RWPE1 (cell line): ENCODE measurements at regions not wholly inside any gene's neighbourhood (a gene's known extent, or its start where the extent isn't known, plus 50 kb on each side); places are given as distances from the start of the nearest gene placed in this dataset.

Experiments
- CTCF ChIA-PET: fragments of 350-600 bp; sonication (Branson Sonifier 250); formaldehyde crosslinking; extraction: SDS; loops from one replicate; lab custom pipeline; 2021; lab: Yijun Ruan, JAX
- POLR2A ChIA-PET: fragments of 400-600 bp; formaldehyde crosslinking; extraction: SDS; loops from one replicate; lab custom pipeline; 2020; ENCODE audit warnings: antibody characterized with exemption; ENCODE audit not compliant: low non-redundant PET; lab: Yijun Ruan, JAX
- DNase-seq: peaks from one replicate; pipeline ENCODE4 v3.0.0; 2012; ENCODE audit warnings: low spot score
- H3K27ac ChIP-seq: fragments of 450-650 bp; 2 replicates; pipeline ENCODE4 v1.5.1; 2017
- CTCF ChIP-seq: fragments of 450-650 bp; conservative IDR thresholded peaks from 2 replicates; pipeline ENCODE4 v1.5.1; 2017; ENCODE audit warnings: low read depth, mild to moderate bottlenecking

GRCh38 chr11:122248131-122248530 lies 132.1 kb upstream of the BLID start:
- POLR2A ChIA-PET, result no interaction called here

GRCh38 chr11:122246874-122247273 lies 130.9 kb upstream of the BLID start:
- TF ChIP-seq CTCF, result no peak
- POLR2A ChIA-PET, result no interaction called here
- no peak overlapping the region for H3K27ac ChIP-seq
- no peak for DNase-seq
- CTCF ChIA-PET, result no interaction called here

More at GRCh38 chr11:122248131-122248530, 132.1 kb upstream of the BLID start:
- no peak for TF ChIP-seq CTCF
- CTCF ChIA-PET, result no interaction called here
- DNase-seq, result no peak
- H3K27ac ChIP-seq, result no peak overlapping the region

GRCh38 chr11:122242731-122243130 lies 126.7 kb upstream of the BLID start:
- ChIA-PET POLR2A (no interaction called here), CTCF (no interaction called here)
- DNase-seq, result no peak
- H3K27ac ChIP-seq, result no peak overlapping the region
- no peak for TF ChIP-seq CTCF

- ChIA-PET POLR2A (no interaction called here), CTCF (no interaction called here)
- TF ChIP-seq CTCF, result no peak
- no peak for DNase-seq
- no peak overlapping the region for H3K27ac ChIP-seq
These were observed 125.6 kb upstream of the BLID start for GRCh38 chr11:122241566-122241965.

- TF ChIP-seq CTCF, result no peak
- no peak for DNase-seq
- no peak overlapping the region for H3K27ac ChIP-seq
- ChIA-PET POLR2A (no interaction called here), CTCF (interaction anchor here (0.6 kb wide), 2 partner anchors 316 to 1001 kb away, joined by 3 read pairs; no protein-coding TSS in a partner anchor)
These were observed 124.6 kb upstream of the BLID start for GRCh38 chr11:122240638-122241037.

GRCh38 chr11:122235615-122236014 lies 119.6 kb upstream of the BLID start:
- TF ChIP-seq CTCF, result no peak
- ChIA-PET POLR2A (no interaction called here), CTCF (no interaction called here)
- no peak for DNase-seq
- no peak overlapping the region for H3K27ac ChIP-seq
